ENCODE measurements at regions not wholly inside any gene's neighbourhood (a gene's known extent, or its start where the extent isn't known, plus 50 kb on each side); places are given as distances from the start of the nearest gene placed in this dataset.
A peak's percentile ranks its signal among the peaks of the same experiment; 100 is the strongest.

GRCh38 chrX:22520128-22520828 is 247.6 kb downstream of the CBLL2 start:
- no peak for TF ChIP-seq CTCF (IDR thresholded peaks at IDR 0.05)
- TF ChIP-seq POLR2A (IDR thresholded peaks at IDR 0.05), result no peak
- Histone ChIP-seq H3K27ac (no peak overlapping the region), H3K27me3 (no peaks in the 10 kb centered on the region), H3K4me3 (no peak overlapping the region), H3K4me1 (no peaks in the 10 kb centered on the region), H3K36me3 (no peaks in the 10 kb centered on the region), H3K9me3 (no peaks in the 10 kb centered on the region)
- intact Hi-C loops (cut with DNase I; ENCODE audit: low total_unique reads), result no loop called here
- no peak for DNase-seq

- Histone ChIP-seq H3K4me1 (no peaks in the 10 kb centered on the region), H3K4me3 (no peak overlapping the region), H3K36me3 (no peaks in the 10 kb centered on the region), H3K9me3 (no peaks in the 10 kb centered on the region), H3K27ac (no peak overlapping the region), H3K27me3 (no peaks in the 10 kb centered on the region)
- TF ChIP-seq POLR2A (IDR thresholded peaks at IDR 0.05), result no peak
- TF ChIP-seq CTCF (IDR thresholded peaks at IDR 0.05), result no peak
- intact Hi-C loops (cut with DNase I; ENCODE audit: low total_unique reads), result no loop called here
- no peak for DNase-seq
These were observed 253.6 kb downstream of the CBLL2 start for GRCh38 chrX:22526339-22526738.

GRCh38 chrX:22527302-22527701 is 254.6 kb downstream of the CBLL2 start:
- H3K4me1 ChIP-seq, result no peaks in the 10 kb centered on the region
- DNase-seq, result no peak
- no peaks in the 10 kb centered on the region for H3K36me3 ChIP-seq
- no peaks in the 10 kb centered on the region for H3K9me3 ChIP-seq
- intact Hi-C loops (cut with DNase I; ENCODE audit: low total_unique reads), result no loop called here
- H3K27ac ChIP-seq, result no peak overlapping the region
- TF ChIP-seq CTCF (IDR thresholded peaks at IDR 0.05), result no peak
- H3K27me3 ChIP-seq, result no peaks in the 10 kb centered on the region
- H3K4me3 ChIP-seq, result no peak overlapping the region

GRCh38 chrX:22533898-22534297 is 261.2 kb downstream of the CBLL2 start:
- Histone ChIP-seq H3K9me3 (no peaks in the 10 kb centered on the region), H3K27me3 (no peaks in the 10 kb centered on the region), H3K4me3 (no peak overlapping the region), H3K36me3 (no peaks in the 10 kb centered on the region), H3K27ac (no peak overlapping the region), H3K4me1 (no peaks in the 10 kb centered on the region)
- no peak for DNase-seq
- intact Hi-C loops (cut with DNase I; ENCODE audit: low total_unique reads), result no loop called here
- TF ChIP-seq POLR2A (IDR thresholded peaks at IDR 0.05) (no peak), CTCF (IDR thresholded peaks at IDR 0.05) (no peak)

GRCh38 chrX:22534643-22535042 is 261.9 kb downstream of the CBLL2 start:
- Histone ChIP-seq H3K4me1 (no peaks in the 10 kb centered on the region), H3K4me3 (no peak overlapping the region), H3K27me3 (no peaks in the 10 kb centered on the region), H3K36me3 (no peaks in the 10 kb centered on the region), H3K9me3 (no peaks in the 10 kb centered on the region), H3K27ac (no peak overlapping the region)
- no peak for TF ChIP-seq POLR2A (IDR thresholded peaks at IDR 0.05)
- no peak for TF ChIP-seq CTCF (IDR thresholded peaks at IDR 0.05)
- DNase-seq, result peak; percentile 20 to 34
- intact Hi-C loops (cut with DNase I; ENCODE audit: low total_unique reads), result no loop called here

Data from uterus (tissue), 3 donors.